SK-N-MC (cell line): ENCODE measurements at regions not wholly inside any gene's neighbourhood (a gene's known extent, or its start where the extent isn't known, plus 50 kb on each side); places are given as distances from the start of the nearest gene placed in this dataset.

Experiments
- DNase-seq: peaks from one replicate; pipeline ENCODE4 v3.0.0-alpha.2; 2011; ENCODE audit warnings: low read depth, low spot score
- H3K27ac ChIP-seq: fragments of 200-600 bp; sonication (generic); 2 replicates; pipeline ENCODE4 v1.5.1; 2016; ENCODE audit warnings: mixed run types
- H3K36me3 ChIP-seq: fragments of 200-600 bp; sonication (generic); 2 replicates; pipeline ENCODE4 v1.6.1; 2017; ENCODE audit warnings: antibody characterized with exemption, low read length, mixed read lengths; ENCODE audit not compliant: insufficient read depth
- H3K4me3 ChIP-seq: fragments of 200-600 bp; sonication (generic); 2 replicates; pipeline ENCODE4 v1.5.1; 2016
- H3K9ac ChIP-seq: fragments of 200-600 bp; sonication (generic); 2 replicates; pipeline ENCODE4 v1.8.0; 2017; ENCODE audit warnings: mixed run types, mixed read lengths; ENCODE audit not compliant: insufficient read length
- H3K9me3 ChIP-seq: fragments of 200-600 bp; sonication (generic); 2 replicates; pipeline ENCODE4 v1.6.1; 2017; ENCODE audit warnings: low read depth, mild to moderate bottlenecking, antibody characterized with exemption, low read length, moderate library complexity, mixed read lengths
- EZH2 ChIP-seq: fragments of 200-600 bp; sonication (generic); IDR thresholded peaks from one replicate; pipeline ENCODE4 v1.6.1; 2017; ENCODE audit warnings: antibody characterized with exemption
- FOXP2 ChIP-seq: optimal IDR thresholded peaks from 2 replicates; pipeline ENCODE3; 2011; ENCODE audit warnings: mild to moderate bottlenecking, moderate library complexity; ENCODE audit not compliant: insufficient read depth; ENCODE audit errors: extremely low read length, control extremely low read depth
- POLR2AphosphoS5 ChIP-seq: IDR thresholded peaks from 2 replicates; pipeline ENCODE4 v1.6.1; 2012; ENCODE audit warnings: mild to moderate bottlenecking, low read depth, low read length, borderline replicate concordance

DNA sequence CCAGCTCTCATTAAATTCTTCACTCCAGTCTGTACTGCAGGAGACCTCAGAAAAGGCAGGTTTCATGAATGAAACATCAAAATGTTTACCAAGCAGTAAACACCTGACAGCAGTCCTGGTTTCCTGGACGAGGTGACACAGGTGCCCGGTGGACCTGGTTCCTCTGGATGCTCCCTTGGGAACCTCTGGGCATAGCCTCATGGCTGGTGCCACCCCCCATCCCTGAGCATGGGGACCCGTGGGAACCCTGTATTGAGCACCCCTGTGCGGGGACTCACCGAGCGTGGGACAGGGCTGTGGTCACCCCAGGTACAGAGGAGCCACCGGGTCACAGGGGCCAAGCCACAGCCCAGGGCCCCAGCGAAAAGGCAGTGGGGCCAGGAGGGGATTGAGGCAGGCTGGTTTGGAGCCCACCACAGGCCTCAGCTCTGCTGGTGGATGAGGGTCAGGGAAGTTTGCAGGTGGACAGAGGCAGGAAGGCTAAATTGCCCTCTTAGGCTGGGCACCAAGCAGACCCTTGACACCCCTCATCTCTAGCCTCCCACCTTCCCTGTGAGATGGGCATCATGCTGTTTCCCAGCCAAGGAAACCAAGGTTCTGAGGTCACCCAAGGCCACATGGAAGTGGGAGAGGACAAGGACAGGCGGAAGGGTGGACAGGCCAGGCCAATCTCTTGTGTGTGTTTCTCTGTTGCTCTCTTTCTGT is 158.4 kb downstream of the PTPRU start:
- no peak overlapping the region for H3K4me3 ChIP-seq
- H3K9ac ChIP-seq = no peak overlapping the region
- H3K36me3 ChIP-seq = no peaks in the 10 kb centered on the region
- H3K27ac ChIP-seq = no peak overlapping the region
- H3K9me3 ChIP-seq = no peaks in the 10 kb centered on the region
- DNase-seq = no peak
- TF ChIP-seq POLR2AphosphoS5 = no peak
- TF ChIP-seq EZH2 = no peak
- no peak for TF ChIP-seq FOXP2

- Histone ChIP-seq H3K9me3 (no peaks in the 10 kb centered on the region), H3K4me3 (no peak overlapping the region), H3K9ac (no peak overlapping the region), H3K36me3 (no peaks in the 10 kb centered on the region), H3K27ac (no peak overlapping the region)
- no peak for DNase-seq
- TF ChIP-seq POLR2AphosphoS5 (no peak), FOXP2 (no peak), EZH2 (no peak)
Observed at GRCh38 chr1:29393451-29393826, 157.1 kb downstream of the PTPRU start.

GRCh38 chr1:29392486-29393450 is 156.4 kb downstream of the PTPRU start:
- TF ChIP-seq FOXP2 = no peak
- TF ChIP-seq EZH2 = no peak
- TF ChIP-seq POLR2AphosphoS5 = no peak
- Histone ChIP-seq H3K27ac (no peak overlapping the region), H3K9me3 (no peaks in the 10 kb centered on the region), H3K36me3 (no peaks in the 10 kb centered on the region), H3K4me3 (no peak overlapping the region), H3K9ac (no peak overlapping the region)
- DNase-seq = no peak

DNA sequence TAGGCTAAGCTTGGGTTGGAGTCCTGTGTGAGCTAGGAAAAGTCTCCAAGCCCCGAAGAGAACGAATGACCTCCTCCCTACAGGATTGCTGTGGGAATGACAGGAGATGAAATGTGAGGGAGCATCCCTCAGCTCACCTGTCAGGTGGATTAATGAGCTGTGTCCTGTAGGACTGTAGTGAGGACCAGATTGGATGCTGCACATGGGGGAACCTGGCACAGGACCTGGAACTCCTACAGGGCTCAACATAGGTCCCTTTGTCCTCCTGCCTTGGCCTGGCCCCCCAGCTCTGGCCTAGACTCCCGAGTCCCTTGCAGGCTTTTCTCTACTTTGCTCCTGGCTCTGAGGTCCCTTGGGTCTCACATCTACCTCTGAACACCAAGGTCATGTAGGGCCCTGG is 155.7 kb downstream of the PTPRU start:
- DNase-seq = no peak
- H3K36me3 ChIP-seq = no peaks in the 10 kb centered on the region
- no peak overlapping the region for H3K9ac ChIP-seq
- no peak overlapping the region for H3K4me3 ChIP-seq
- no peak for TF ChIP-seq FOXP2
- no peak for TF ChIP-seq EZH2
- no peak for TF ChIP-seq POLR2AphosphoS5
- H3K27ac ChIP-seq = no peak overlapping the region
- H3K9me3 ChIP-seq = no peaks in the 10 kb centered on the region

DNA sequence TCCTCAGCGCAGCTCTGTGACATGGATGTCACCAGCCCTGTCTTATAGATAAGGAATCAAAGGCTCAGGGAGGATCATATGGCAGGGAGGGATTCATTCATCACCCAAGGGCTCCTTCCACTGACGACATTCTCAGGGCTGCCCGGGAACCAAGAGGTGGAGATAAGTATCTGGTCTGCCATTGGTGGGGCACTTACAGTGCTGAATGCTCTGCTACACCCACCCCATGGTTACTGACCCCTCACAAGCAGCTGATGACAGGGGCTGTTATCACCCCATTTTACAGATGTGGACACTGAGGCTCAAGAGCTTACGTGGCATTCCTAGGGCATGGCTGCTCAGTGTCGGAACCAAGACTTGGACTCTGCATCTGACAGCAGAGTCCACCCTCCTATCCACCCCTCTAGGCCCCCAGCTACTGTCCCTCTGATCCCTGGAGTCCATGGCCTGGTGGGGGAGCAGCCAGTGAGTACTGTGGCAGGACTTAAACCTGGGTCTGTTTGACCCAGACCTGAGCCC is 155.1 kb downstream of the PTPRU start:
- no peak overlapping the region for H3K4me3 ChIP-seq
- no peaks in the 10 kb centered on the region for H3K36me3 ChIP-seq
- DNase-seq = no peak
- no peak overlapping the region for H3K9ac ChIP-seq
- H3K27ac ChIP-seq = no peak overlapping the region
- TF ChIP-seq EZH2 (no peak), POLR2AphosphoS5 (no peak), FOXP2 (no peak)
- no peaks in the 10 kb centered on the region for H3K9me3 ChIP-seq

- Histone ChIP-seq H3K9ac (no peak overlapping the region), H3K4me3 (no peak overlapping the region), H3K27ac (no peak overlapping the region), H3K9me3 (no peaks in the 10 kb centered on the region), H3K36me3 (no peaks in the 10 kb centered on the region)
- no peak for DNase-seq
- no peak for TF ChIP-seq POLR2AphosphoS5
- TF ChIP-seq FOXP2 = no peak
- no peak for TF ChIP-seq EZH2
Observed at GRCh38 chr1:29390491-29391361, 154.4 kb downstream of the PTPRU start.

DNA sequence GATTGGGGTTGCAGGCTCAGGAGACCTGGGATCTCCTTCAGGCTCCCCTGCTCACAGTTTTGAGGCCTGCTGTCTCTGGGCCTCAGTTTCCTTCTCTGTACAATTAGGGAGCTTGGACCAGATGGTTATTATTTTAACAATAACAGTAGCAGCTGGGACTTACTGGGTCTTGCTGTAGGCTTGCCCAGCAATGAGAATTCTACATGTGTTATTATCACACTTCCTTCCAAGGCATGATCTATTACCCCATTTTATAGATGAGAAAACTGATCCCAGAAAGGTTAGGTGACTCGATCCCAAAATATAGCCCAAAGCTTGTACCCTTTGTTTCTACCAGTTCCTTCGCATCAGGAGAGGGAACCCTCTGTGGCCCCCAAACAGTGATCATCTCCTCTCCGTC is 153.8 kb downstream of the PTPRU start:
- Histone ChIP-seq H3K9me3 (no peaks in the 10 kb centered on the region), H3K4me3 (no peak overlapping the region), H3K27ac (no peak overlapping the region), H3K9ac (no peak overlapping the region), H3K36me3 (no peaks in the 10 kb centered on the region)
- no peak for TF ChIP-seq EZH2
- TF ChIP-seq POLR2AphosphoS5 = no peak
- no peak for TF ChIP-seq FOXP2
- DNase-seq = no peak

DNA sequence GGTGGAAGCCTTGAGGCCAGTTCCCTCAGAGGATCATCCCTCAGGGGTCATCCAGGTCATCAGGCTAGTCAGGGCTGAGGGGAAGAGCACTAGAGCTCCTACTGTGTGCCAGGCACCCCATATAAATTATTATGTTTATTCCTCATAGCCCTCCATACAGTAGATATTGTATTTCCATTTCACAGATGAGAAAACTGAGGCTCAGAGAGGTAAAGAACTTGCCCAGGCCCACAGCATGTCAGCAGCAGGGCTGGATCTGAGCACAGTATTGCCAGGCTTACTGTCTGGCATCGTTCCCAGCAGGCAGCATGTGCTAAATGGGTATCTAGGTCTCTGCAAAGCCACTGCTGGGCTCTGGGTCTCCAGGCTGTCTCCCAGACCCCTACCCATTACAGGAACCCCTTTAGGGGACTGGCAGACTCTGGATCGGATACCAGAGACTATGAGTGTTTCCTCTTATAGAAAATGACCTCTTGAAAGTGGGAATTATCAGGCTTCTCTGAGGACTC is 153.3 kb downstream of the PTPRU start:
- Histone ChIP-seq H3K9ac (no peak overlapping the region), H3K27ac (no peak overlapping the region), H3K9me3 (no peaks in the 10 kb centered on the region), H3K36me3 (no peaks in the 10 kb centered on the region), H3K4me3 (no peak overlapping the region)
- DNase-seq = no peak
- TF ChIP-seq EZH2 (no peak), POLR2AphosphoS5 (no peak), FOXP2 (no peak)
